Prostate gland (tissue), 2 donors: ENCODE measurements at regions not wholly inside any gene's neighbourhood (a gene's known extent, or its start where the extent isn't known, plus 50 kb on each side); places are given as distances from the start of the nearest gene placed in this dataset.

Source experiments
- DNase-seq: peaks from one replicate; pipeline ENCODE4 v3.0.0-alpha.2; 2019; ENCODE audit warnings: low spot score
- H3K27ac ChIP-seq, 2 donors: fragments of 200-600 bp; sonication (generic); 2 replicates each; pipeline ENCODE4 v1.5.1; 2017 to 2019
- H3K27me3 ChIP-seq: fragments of 200-600 bp; sonication (generic); replicated peaks from 2 replicates; pipeline ENCODE4 v1.5.1; 2019; ENCODE audit not compliant: insufficient read depth
- H3K36me3 ChIP-seq, 2 donors: fragments of 200-600 bp; sonication (generic); 1 replicate in 1 of 2; 2 replicates in 1 of 2; pipeline versions ENCODE4 v1.5.1 to v1.8.1; 2017 to 2019
- H3K4me1 ChIP-seq: fragments of 200-600 bp; sonication (generic); replicated peaks from 2 replicates; pipeline ENCODE4 v1.5.1; 2019
- H3K4me3 ChIP-seq, 2 donors: fragments of 200-600 bp; sonication (generic); 2 replicates each; pipeline ENCODE4 v1.5.1; 2017 to 2019
- H3K9me3 ChIP-seq: fragments of 200-600 bp; sonication (generic); 2 replicates; pipeline ENCODE4 v1.5.1; 2017
- CTCF ChIP-seq, 4 experiments: fragments of 200-600 bp in 2 of 4; fragments of 450-650 bp in 2 of 4; sonication (generic) in 2 of 4; IDR thresholded peaks; 1 replicate in 3 of 4; 2 replicates in 1 of 4; pipeline ENCODE4 v1.5.1; 2016 to 2019; ENCODE audit warnings: antibody characterized with exemption in 4 of 4, mild to moderate bottlenecking in 2 of 4, moderate library complexity in 2 of 4
- POLR2A ChIP-seq: fragments of 450-650 bp; IDR thresholded peaks from one replicate; pipeline ENCODE4 v1.6.1; 2016; ENCODE audit warnings: antibody characterized with exemption, mild to moderate bottlenecking
- POLR2AphosphoS5 ChIP-seq: sonication (generic); formaldehyde crosslinking; IDR thresholded peaks from one replicate; pipeline ENCODE4 v1.6.1; 2017; ENCODE audit warnings: antibody characterized with exemption
- WGBS: methylation state at CpG from one replicate; pipeline ENCODE4 v1.1.5; 2018; 5-methylcytosine and 5-hydroxymethylcytosine counted together
- intact Hi-C: fragments of 100-400 bp; cut with DNase I; formaldehyde crosslinking; loops from one replicate; pipeline ENCODE4 v1.14.2; 2022

GRCh38 chr3:55166576-55167555 is 239.0 kb upstream of the LRTM1 start:
- Histone ChIP-seq H3K36me3 (no peaks in the 10 kb centered on the region), H3K4me1 (no peaks in the 10 kb centered on the region), H3K4me3 (no peak overlapping the region), H3K9me3 (no peaks in the 10 kb centered on the region), H3K27ac (no peak overlapping the region), H3K27me3 (no peaks in the 10 kb centered on the region)
- intact Hi-C loops = loop anchor here (10.0 kb wide), 1 partner anchor 212 kb away; no protein-coding TSS in a partner anchor
- DNase-seq = no peak
- WGBS = 56% methylated on average over 5 of the region's 5 CpGs
- no peak for TF ChIP-seq POLR2A
- no peak for TF ChIP-seq CTCF (IDR thresholded peaks at IDR 0.05)
- no peak for TF ChIP-seq POLR2AphosphoS5

GRCh38 chr3:55165704-55166405 is 238.0 kb upstream of the LRTM1 start:
- Histone ChIP-seq H3K4me3 (no peak overlapping the region), H3K36me3 (no peaks in the 10 kb centered on the region), H3K27ac (no peak overlapping the region), H3K9me3 (no peaks in the 10 kb centered on the region), H3K4me1 (no peaks in the 10 kb centered on the region), H3K27me3 (no peaks in the 10 kb centered on the region)
- no peak for DNase-seq
- TF ChIP-seq POLR2AphosphoS5 (no peak), POLR2A (no peak), CTCF (IDR thresholded peaks at IDR 0.05) (no peak)
- WGBS = 76% methylated on average over 6 of the region's 6 CpGs
- intact Hi-C loops = loop anchor here (10.0 kb wide), 1 partner anchor 211 kb away; no protein-coding TSS in a partner anchor

DNA sequence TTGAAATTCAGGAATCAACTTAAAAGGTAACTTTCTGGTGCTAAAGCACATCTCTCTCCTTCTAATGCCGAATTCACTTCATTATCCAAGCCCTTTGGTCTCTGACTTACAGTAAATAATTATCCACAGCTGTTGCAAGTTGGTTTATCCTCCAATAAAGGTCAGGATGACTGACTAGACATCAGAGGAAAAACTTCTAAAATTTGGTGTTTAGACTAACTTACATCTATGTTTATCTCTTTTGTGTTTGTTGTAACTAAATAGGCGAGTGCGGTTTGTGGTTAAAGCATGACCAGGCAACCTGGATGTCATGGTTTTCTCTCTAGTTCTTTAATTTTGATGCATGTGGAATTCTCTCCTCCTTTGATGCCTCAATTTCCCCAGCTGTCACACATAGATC is 237.4 kb upstream of the LRTM1 start:
- no peak for DNase-seq
- H3K36me3 ChIP-seq = no peaks in the 10 kb centered on the region
- H3K27me3 ChIP-seq = no peaks in the 10 kb centered on the region
- intact Hi-C loops = loop anchor here (10.0 kb wide), 1 partner anchor 210 kb away; no protein-coding TSS in a partner anchor
- WGBS = 87% methylated on average over 3 of the region's 3 CpGs
- H3K4me1 ChIP-seq = no peaks in the 10 kb centered on the region
- no peaks in the 10 kb centered on the region for H3K9me3 ChIP-seq
- no peak overlapping the region for H3K4me3 ChIP-seq
- no peak for TF ChIP-seq CTCF (IDR thresholded peaks at IDR 0.05)
- TF ChIP-seq POLR2A = no peak
- TF ChIP-seq POLR2AphosphoS5 = no peak
- no peak overlapping the region for H3K27ac ChIP-seq

DNA sequence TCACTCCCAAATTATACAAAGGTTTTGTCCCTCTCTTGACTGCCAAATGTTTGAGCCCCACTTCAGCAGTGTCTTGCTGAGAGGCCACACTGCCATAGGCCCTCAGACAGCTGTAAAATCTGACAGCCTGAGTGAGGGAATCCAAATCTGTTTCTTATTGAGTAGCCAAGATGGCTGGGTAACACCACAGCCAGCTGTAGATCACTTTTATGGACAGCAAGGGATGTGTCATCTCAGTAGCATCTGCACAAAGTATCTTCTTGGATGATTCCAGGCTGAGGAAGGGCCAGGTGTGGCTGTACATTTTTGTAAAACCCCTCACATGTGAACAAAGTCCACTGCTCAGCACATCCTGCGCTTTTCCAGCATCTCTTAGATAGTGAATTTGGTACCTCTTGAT is 237.0 kb upstream of the LRTM1 start:
- no peaks in the 10 kb centered on the region for H3K4me1 ChIP-seq
- no peaks in the 10 kb centered on the region for H3K27me3 ChIP-seq
- no peaks in the 10 kb centered on the region for H3K9me3 ChIP-seq
- intact Hi-C loops = loop anchor here (10.0 kb wide), 1 partner anchor 210 kb away; no protein-coding TSS in a partner anchor
- 95% methylated on average over 1 of the region's 1 CpG for WGBS
- DNase-seq = no peak
- TF ChIP-seq POLR2AphosphoS5 = no peak
- no peak for TF ChIP-seq CTCF (IDR thresholded peaks at IDR 0.05)
- no peak for TF ChIP-seq POLR2A
- no peaks in the 10 kb centered on the region for H3K36me3 ChIP-seq
- no peak overlapping the region for H3K4me3 ChIP-seq
- H3K27ac ChIP-seq = no peak overlapping the region
